ENCODE measurements at regions not wholly inside any gene's neighbourhood (a gene's known extent, or its start where the extent isn't known, plus 50 kb on each side); places are given as distances from the start of the nearest gene placed in this dataset.

DNA sequence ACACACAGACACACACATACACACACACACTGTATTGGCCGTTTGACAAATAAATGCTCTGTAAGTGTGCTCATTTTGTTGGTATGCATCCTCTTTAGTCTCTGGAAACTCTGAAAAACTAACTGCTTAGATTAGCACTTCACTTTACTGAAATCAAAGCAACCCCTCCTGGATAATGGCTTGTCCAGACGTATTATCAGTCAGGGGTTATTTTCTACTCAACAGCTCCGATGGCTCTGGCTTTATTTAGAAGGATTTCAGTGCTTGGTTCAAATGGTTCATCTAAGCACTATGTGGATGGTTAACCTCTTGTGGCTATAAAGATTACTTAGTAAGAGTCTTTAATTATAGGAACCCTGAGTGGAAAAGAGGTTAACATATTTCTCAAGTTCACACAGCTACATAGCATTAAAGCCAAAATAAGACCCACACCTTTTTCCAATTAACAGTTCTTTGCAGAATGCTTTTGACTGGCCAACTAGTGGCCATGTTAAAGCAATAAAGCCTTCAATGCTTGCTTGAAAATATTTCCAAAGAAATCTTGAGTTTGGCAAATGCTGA, 516.1 kb upstream of the NAALADL2 start:
- H3K4me1 ChIP-seq (ENCODE audit: control insufficient read depth in 4 of 4, insufficient read depth in 4 of 4, low read length in 3 of 4), result no peaks in the 10 kb centered on the region
- TF ChIP-seq HNF4G (IDR thresholded peaks at IDR 0.05) (no peak), HNF4A (conservative IDR thresholded peaks at IDR 0.05) (no peak), EGR1 (IDR thresholded peaks at IDR 0.05; ENCODE audit: low read depth in 2 of 2) (no peak), GABPA (IDR thresholded peaks at IDR 0.05 in 1 of 2, conservative IDR thresholded peaks at IDR 0.05 in 1 of 2) (no peak)
- TF ChIP-seq, protein P1, sequence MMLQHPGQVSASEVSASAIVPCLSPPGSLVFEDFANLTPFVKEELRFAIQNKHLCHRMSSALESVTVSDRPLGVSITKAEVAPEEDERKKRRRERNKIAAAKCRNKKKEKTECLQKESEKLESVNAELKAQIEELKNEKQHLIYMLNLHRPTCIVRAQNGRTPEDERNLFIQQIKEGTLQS (IDR thresholded peaks at IDR 0.05), result no peak
- no peak for DNase-seq (ENCODE audit: low spot score)
- H3K36me3 ChIP-seq (ENCODE audit: control insufficient read depth in 4 of 4, insufficient read depth in 3 of 4, low read depth in 1 of 4, low read length in 3 of 4), result no peaks in the 10 kb centered on the region
- no peak overlapping the region for H3K27ac ChIP-seq (ENCODE audit: low read depth in 1 of 2, low read length in 2 of 2)
- H3K27me3 ChIP-seq (ENCODE audit: control insufficient read depth in 4 of 4, insufficient read depth in 4 of 4, low read length in 3 of 4), result no peaks in the 10 kb centered on the region
- no peak overlapping the region for H3K9ac ChIP-seq (ENCODE audit: low read depth in 1 of 2, low read length in 2 of 2)
- WGBS, result 65% methylated on average over 3 of the region's 3 CpGs
- no peak overlapping the region for H3K4me3 ChIP-seq (ENCODE audit: low read depth in 1 of 3, low read length in 3 of 3)
- H3K9me3 ChIP-seq (ENCODE audit: control insufficient read depth in 4 of 4, low read length in 3 of 4), result no peaks in the 10 kb centered on the region

- Histone ChIP-seq H3K27me3 (ENCODE audit: control insufficient read depth in 4 of 4, insufficient read depth in 4 of 4, low read length in 3 of 4) (no peaks in the 10 kb centered on the region), H3K4me1 (ENCODE audit: control insufficient read depth in 4 of 4, insufficient read depth in 4 of 4, low read length in 3 of 4) (no peaks in the 10 kb centered on the region), H3K9me3 (ENCODE audit: control insufficient read depth in 4 of 4, low read length in 3 of 4) (peaks cover 0 to 2% (median under 1%) of the 10 kb centered on the region in 4 donors), H3K36me3 (ENCODE audit: control insufficient read depth in 4 of 4, insufficient read depth in 3 of 4, low read depth in 1 of 4, low read length in 3 of 4) (no peaks in the 10 kb centered on the region), H3K27ac (ENCODE audit: low read depth in 1 of 2, low read length in 2 of 2) (no peak overlapping the region), H3K4me3 (ENCODE audit: low read depth in 1 of 3, low read length in 3 of 3) (no peak overlapping the region), H3K9ac (ENCODE audit: low read depth in 1 of 2, low read length in 2 of 2) (no peak overlapping the region)
- WGBS, result 87% methylated on average over 2 of the region's 2 CpGs
- DNase-seq (ENCODE audit: low spot score), result no peak
- TF ChIP-seq RXRA (IDR thresholded peaks at IDR 0.05), result no peak
- TF ChIP-seq HNF4G (IDR thresholded peaks at IDR 0.05), result no peak
- TF ChIP-seq, protein P1 (IDR thresholded peaks at IDR 0.05), result no peak
- TF ChIP-seq GABPA (IDR thresholded peaks at IDR 0.05 in 1 of 2, conservative IDR thresholded peaks at IDR 0.05 in 1 of 2), result no peak
- TF ChIP-seq JUND (IDR thresholded peaks at IDR 0.05), result no peak
- TF ChIP-seq ZBTB33 (IDR thresholded peaks at IDR 0.05), result no peak
- TF ChIP-seq RAD21 (IDR thresholded peaks at IDR 0.05), result no peak
- no peak for TF ChIP-seq CTCF (IDR thresholded peaks at IDR 0.05; ENCODE audit: low read depth, low read length, missing input control)
- no peak for TF ChIP-seq REST (IDR thresholded peaks at IDR 0.05)
- TF ChIP-seq FOXA2 (IDR thresholded peaks at IDR 0.05), result no peak
These were observed 513.0 kb upstream of the NAALADL2 start for GRCh38 chr3:174346141-174346540.
